Tibial nerve (tissue), 4 donors: ENCODE measurements at regions not wholly inside any gene's neighbourhood (a gene's known extent, or its start where the extent isn't known, plus 50 kb on each side); places are given as distances from the start of the nearest gene placed in this dataset.

Source experiments
- DNase-seq, 2 donors: peaks; one replicate each; pipeline ENCODE4 v3.0.0-alpha.2; 2019; ENCODE audit warnings: low spot score in 2 of 2
- H3K27ac ChIP-seq, 4 donors: fragments of 200-600 bp; sonication (generic) in 3 of 4; one replicate each; pipeline ENCODE4 v1.5.1; 2017 to 2019; ENCODE audit warnings: mild to moderate bottlenecking in 1 of 4
- H3K27me3 ChIP-seq, 2 donors: fragments of 200-600 bp; sonication (generic) in 1 of 2; one replicate each; pipeline versions ENCODE4 v1.5.1 to v1.6.0; 2017 to 2019
- H3K36me3 ChIP-seq, 3 donors: fragments of 200-600 bp; sonication (generic); one replicate each; pipeline ENCODE4 v1.5.1; 2018 to 2019
- H3K4me1 ChIP-seq, 4 donors: fragments of 200-600 bp; sonication (generic) in 3 of 4; one replicate each; pipeline ENCODE4 v1.5.1; 2017 to 2019
- H3K4me3 ChIP-seq, 4 donors: fragments of 200-600 bp; sonication (generic) in 3 of 4; one replicate each; pipeline ENCODE4 v1.5.1; 2017 to 2019; ENCODE audit warnings: mild to moderate bottlenecking in 1 of 4, moderate library complexity in 1 of 4
- H3K9me3 ChIP-seq, 4 donors: fragments of 200-600 bp; sonication (generic) in 3 of 4; one replicate each; pipeline ENCODE4 v1.5.1; 2017 to 2019
- EP300 ChIP-seq, 2 donors: sonication (generic); formaldehyde crosslinking; IDR thresholded peaks; one replicate each; pipeline ENCODE4 v1.6.1; 2017; ENCODE audit warnings: antibody characterized with exemption in 2 of 2, mild to moderate bottlenecking in 1 of 2
- POLR2A ChIP-seq, 2 donors: fragments of 450-650 bp; IDR thresholded peaks; one replicate each; pipeline ENCODE4 v1.6.1; 2017; ENCODE audit warnings: antibody characterized with exemption in 2 of 2, mild to moderate bottlenecking in 2 of 2, moderate library complexity in 2 of 2
- WGBS, 2 donors: methylation state at CpG; one replicate each; pipeline ENCODE4 v1.1.5; 2018; 5-methylcytosine and 5-hydroxymethylcytosine counted together
- TF ChIP-seq, protein P1 (sequence below), 5 experiments: fragments of 200-600 bp in 3 of 5; fragments of 450-650 bp in 2 of 5; sonication (generic) in 3 of 5; IDR thresholded peaks; one replicate each; pipeline ENCODE4 v1.5.1; 2016 to 2019; ENCODE audit warnings: antibody characterized with exemption in 5 of 5, mild to moderate bottlenecking in 3 of 5, moderate library complexity in 2 of 5

DNA sequence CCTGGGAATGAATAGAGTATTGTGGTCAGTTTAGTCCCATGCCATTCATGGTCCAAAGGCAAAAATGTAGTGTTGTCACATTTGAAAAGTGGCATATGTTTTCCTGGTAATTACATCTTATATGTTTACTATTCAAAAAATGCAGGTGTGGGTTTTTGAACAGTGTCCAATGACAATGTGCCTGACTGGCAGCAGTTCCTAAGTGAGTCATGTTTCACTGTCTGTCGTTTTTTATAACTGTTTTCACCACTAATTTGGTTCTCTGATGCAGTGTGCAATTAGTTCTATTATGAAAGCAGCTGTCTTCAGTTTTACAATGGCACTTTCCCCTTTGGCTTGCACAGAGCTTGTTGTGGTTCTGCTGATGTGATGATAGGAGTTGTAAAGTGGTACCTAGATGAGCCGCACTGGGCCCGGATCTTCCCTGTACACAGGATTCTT, 162.3 kb downstream of the SEM1 start:
- no peaks in the 10 kb centered on the region for H3K27me3 ChIP-seq
- DNase-seq, result no peak
- no peaks in the 10 kb centered on the region for H3K36me3 ChIP-seq
- H3K4me1 ChIP-seq, result no peaks in the 10 kb centered on the region
- H3K9me3 ChIP-seq, result peaks cover 0 to 5% (median 0%) of the 10 kb centered on the region in 4 donors
- H3K27ac ChIP-seq, result no peak overlapping the region
- WGBS, 2 donors, result 46 to 47% methylated on average over 3 of the region's 3 CpGs
- TF ChIP-seq EP300 (IDR thresholded peaks at IDR 0.05), result no peak
- TF ChIP-seq POLR2A (IDR thresholded peaks at IDR 0.05), result no peak
- TF ChIP-seq, protein P1, sequence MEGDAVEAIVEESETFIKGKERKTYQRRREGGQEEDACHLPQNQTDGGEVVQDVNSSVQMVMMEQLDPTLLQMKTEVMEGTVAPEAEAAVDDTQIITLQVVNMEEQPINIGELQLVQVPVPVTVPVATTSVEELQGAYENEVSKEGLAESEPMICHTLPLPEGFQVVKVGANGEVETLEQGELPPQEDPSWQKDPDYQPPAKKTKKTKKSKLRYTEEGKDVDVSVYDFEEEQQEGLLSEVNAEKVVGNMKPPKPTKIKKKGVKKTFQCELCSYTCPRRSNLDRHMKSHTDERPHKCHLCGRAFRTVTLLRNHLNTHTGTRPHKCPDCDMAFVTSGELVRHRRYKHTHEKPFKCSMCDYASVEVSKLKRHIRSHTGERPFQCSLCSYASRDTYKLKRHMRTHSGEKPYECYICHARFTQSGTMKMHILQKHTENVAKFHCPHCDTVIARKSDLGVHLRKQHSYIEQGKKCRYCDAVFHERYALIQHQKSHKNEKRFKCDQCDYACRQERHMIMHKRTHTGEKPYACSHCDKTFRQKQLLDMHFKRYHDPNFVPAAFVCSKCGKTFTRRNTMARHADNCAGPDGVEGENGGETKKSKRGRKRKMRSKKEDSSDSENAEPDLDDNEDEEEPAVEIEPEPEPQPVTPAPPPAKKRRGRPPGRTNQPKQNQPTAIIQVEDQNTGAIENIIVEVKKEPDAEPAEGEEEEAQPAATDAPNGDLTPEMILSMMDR (IDR thresholded peaks at IDR 0.05), result no peak
- no peak overlapping the region for H3K4me3 ChIP-seq

DNA sequence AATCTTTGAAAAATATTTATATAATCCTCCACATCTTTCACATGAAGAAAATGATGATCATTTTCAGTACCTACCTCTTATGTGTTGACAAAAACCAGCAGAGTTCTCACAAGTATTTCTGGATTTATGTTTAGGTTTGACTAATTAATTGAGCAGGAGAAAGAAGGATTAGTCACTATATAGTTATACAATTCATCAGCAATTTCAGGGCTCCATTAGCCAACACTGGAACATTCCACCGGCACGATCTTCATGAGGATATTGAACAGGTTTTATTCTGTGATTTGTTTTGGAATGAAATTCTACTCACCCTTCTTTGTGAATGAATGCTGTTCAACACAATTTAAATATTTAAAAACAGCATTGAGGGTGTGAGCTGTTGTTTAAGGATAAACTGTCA, 163.2 kb downstream of the SEM1 start:
- H3K27ac ChIP-seq, result no peak overlapping the region
- 79 to 84% methylated on average over 2 of the region's 2 CpGs for WGBS, 2 donors
- TF ChIP-seq POLR2A (IDR thresholded peaks at IDR 0.05), result no peak

DNA sequence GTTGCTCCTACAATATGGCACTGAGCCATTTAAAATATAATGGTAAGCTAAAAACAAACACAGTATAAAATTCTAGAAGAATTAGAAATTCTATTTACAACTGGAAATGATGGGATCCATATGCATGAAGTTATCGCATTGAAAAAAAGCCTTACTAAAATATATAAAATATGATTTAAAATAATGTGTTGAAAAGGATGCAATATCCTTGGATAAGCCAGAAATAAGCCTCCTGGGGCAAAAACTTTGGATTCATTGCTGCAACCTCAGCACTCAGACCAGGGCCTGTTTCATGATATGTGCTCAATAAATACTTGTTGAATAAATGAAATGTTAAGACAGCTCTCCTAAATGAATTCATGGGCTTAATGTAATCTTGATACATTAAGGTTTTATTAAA, 170.2 kb downstream of the SEM1 start:
- no peak overlapping the region for H3K4me3 ChIP-seq
- H3K4me1 ChIP-seq, result no peaks in the 10 kb centered on the region
- DNase-seq, result no peak
- no peaks in the 10 kb centered on the region for H3K36me3 ChIP-seq
- WGBS, 2 donors, result 52 to 72% methylated on average over 1 of the region's 1 CpG
- H3K27ac ChIP-seq, result no peak overlapping the region
- TF ChIP-seq POLR2A (IDR thresholded peaks at IDR 0.05) (no peak), EP300 (IDR thresholded peaks at IDR 0.05) (no peak)
- TF ChIP-seq, protein P1 (IDR thresholded peaks at IDR 0.05), result no peak
- H3K27me3 ChIP-seq, result no peaks in the 10 kb centered on the region
- H3K9me3 ChIP-seq, result no peaks in the 10 kb centered on the region

More for the DNA sequence above, 163.2 kb downstream of the SEM1 start:
- Histone ChIP-seq H3K27me3 (no peaks in the 10 kb centered on the region), H3K4me1 (no peaks in the 10 kb centered on the region), H3K9me3 (peaks cover 0 to 5% (median 0%) of the 10 kb centered on the region in 4 donors), H3K4me3 (no peak overlapping the region), H3K36me3 (no peaks in the 10 kb centered on the region)
- no peak for DNase-seq

DNA sequence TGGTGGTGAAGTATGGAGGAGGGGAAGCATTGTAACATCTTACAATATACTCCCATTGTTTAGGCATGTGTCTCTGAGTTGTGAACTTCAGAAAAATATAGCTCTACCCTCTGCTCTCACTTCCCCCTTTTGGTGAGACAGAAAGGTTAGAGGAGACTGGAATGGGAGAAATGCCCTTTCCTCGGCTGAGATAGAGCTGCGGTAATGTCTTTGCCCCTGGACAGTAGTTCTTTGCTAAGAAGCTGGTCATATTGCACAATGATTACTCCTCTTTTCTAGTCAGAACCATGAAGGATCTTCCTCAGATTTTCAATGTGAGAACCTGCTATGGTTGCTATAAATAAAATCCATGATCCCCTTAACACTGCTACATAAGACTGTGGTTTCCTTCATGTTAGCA, 171.0 kb downstream of the SEM1 start:
- no peaks in the 10 kb centered on the region for H3K27me3 ChIP-seq
- H3K9me3 ChIP-seq, result no peaks in the 10 kb centered on the region
- no peak for TF ChIP-seq EP300 (IDR thresholded peaks at IDR 0.05)
- no peak for TF ChIP-seq POLR2A (IDR thresholded peaks at IDR 0.05)
- TF ChIP-seq, protein P1 (IDR thresholded peaks at IDR 0.05), result no peak
- whole genome bisulfite sequencing, 2 donors, result 36 to 55% methylated on average over 2 of the region's 2 CpGs
- no peaks in the 10 kb centered on the region for H3K36me3 ChIP-seq
- no peaks in the 10 kb centered on the region for H3K4me1 ChIP-seq
- no peak overlapping the region for H3K27ac ChIP-seq
- no peak for DNase-seq
- H3K4me3 ChIP-seq, result no peak overlapping the region

DNA sequence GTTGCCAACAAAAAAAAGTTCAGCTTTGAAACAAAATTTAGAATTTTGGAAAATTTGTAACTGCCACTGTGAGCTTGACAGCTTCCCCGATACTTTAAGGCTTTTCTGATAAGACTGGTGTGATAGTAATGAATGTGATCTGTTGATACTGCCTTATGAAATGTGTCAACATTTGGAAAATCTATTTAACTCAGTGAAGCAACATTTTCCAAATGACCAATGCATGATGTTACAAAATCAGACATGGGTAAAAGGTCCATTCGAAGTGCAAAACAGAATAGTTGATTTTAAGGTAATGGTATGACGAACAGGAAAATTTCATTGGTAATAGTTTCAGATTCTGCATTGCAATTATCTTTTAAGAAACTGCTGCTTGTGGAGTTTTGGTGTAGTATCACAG, 175.4 kb downstream of the SEM1 start:
- Histone ChIP-seq H3K27me3 (no peaks in the 10 kb centered on the region), H3K27ac (no peak overlapping the region), H3K36me3 (no peaks in the 10 kb centered on the region), H3K4me3 (no peak overlapping the region), H3K4me1 (no peaks in the 10 kb centered on the region), H3K9me3 (no peaks in the 10 kb centered on the region)
- TF ChIP-seq, protein P1 (IDR thresholded peaks at IDR 0.05), result no peak
- TF ChIP-seq POLR2A (IDR thresholded peaks at IDR 0.05) (no peak), EP300 (IDR thresholded peaks at IDR 0.05) (no peak)
- 62 to 75% methylated on average over 3 of the region's 3 CpGs for WGBS, 2 donors
- DNase-seq, result no peak

DNA sequence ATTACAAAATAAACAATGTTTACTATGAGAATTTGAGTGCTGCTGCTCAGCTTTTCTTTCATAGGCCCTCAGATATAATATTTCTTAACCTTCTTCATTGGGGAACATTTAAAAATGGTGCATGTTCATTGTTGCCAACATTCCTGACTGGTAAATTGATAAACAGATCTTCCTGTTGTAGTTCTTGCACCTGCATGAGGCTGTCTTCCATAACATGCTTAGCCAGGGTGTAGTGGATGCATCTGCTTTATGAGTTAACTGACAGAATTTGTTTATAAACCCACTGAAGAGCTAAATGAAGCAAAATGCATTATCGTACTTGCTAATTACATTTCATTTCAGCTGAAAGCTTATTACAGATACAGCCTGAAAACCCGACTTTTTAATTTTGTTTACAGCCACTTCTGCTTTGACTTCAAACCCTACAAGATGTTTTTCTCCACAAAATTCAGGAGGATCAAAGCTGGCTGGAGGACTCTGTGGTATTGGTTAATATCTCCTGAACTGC, 177.2 kb downstream of the SEM1 start:
- Histone ChIP-seq H3K4me1 (no peaks in the 10 kb centered on the region), H3K27me3 (no peaks in the 10 kb centered on the region), H3K4me3 (no peak overlapping the region), H3K27ac (no peak overlapping the region), H3K9me3 (no peaks in the 10 kb centered on the region), H3K36me3 (no peaks in the 10 kb centered on the region)
- TF ChIP-seq POLR2A (IDR thresholded peaks at IDR 0.05) (no peak), EP300 (IDR thresholded peaks at IDR 0.05) (no peak)
- TF ChIP-seq, protein P1 (IDR thresholded peaks at IDR 0.05), result no peak
- WGBS, 2 donors, result 63 to 65% methylated on average over 2 of the region's 2 CpGs
- no peak for DNase-seq
